Mesenchymal stem cell (in vitro differentiated cells and primary cell): ENCODE measurements at regions not wholly inside any gene's neighbourhood (a gene's known extent, or its start where the extent isn't known, plus 50 kb on each side); places are given as distances from the start of the nearest gene placed in this dataset.

Source experiments
- DNase-seq: peaks from one replicate; pipeline ENCODE4 v3.0.0-alpha.2; 2013
- H2AFZ ChIP-seq: one replicate; pipeline ENCODE4 v1.6.1; 2013; ENCODE audit warnings: low read depth, mild to moderate bottlenecking, control low read depth, inconsistent platforms, low read length, moderate library complexity
- H2AK5ac ChIP-seq: 2 replicates; pipeline ENCODE4 v1.6.1; 2013; ENCODE audit warnings: low read length, moderate library complexity, mild to moderate bottlenecking, inconsistent platforms; ENCODE audit not compliant: severe bottlenecking
- H2BK120ac ChIP-seq: one replicate; pipeline ENCODE4 v1.6.1; 2013; ENCODE audit warnings: low read depth, mild to moderate bottlenecking, inconsistent platforms, low read length, moderate library complexity
- H2BK12ac ChIP-seq, 2 experiments: one replicate each; pipeline ENCODE4 v1.6.1; 2013; ENCODE audit warnings: inconsistent platforms in 2 of 2, low read length in 2 of 2, mild to moderate bottlenecking in 2 of 2, moderate library complexity in 2 of 2, control low read depth in 1 of 2
- H2BK15ac ChIP-seq: one replicate; pipeline ENCODE4 v1.6.1; 2013; ENCODE audit warnings: mild to moderate bottlenecking, low read depth, inconsistent platforms; ENCODE audit not compliant: poor library complexity, severe bottlenecking
- H2BK5ac ChIP-seq: 2 replicates; pipeline ENCODE4 v1.6.1; 2013; ENCODE audit warnings: low read depth, mild to moderate bottlenecking, low read length, control low read depth, inconsistent platforms; ENCODE audit not compliant: poor library complexity, severe bottlenecking
- H3K14ac ChIP-seq, 2 experiments: one replicate each; pipeline ENCODE4 v1.6.1; 2013; ENCODE audit warnings: inconsistent platforms in 2 of 2, low read length in 2 of 2, control low read depth in 1 of 2, mild to moderate bottlenecking in 1 of 2, moderate library complexity in 1 of 2
- H3K18ac ChIP-seq, 2 experiments: one replicate each; pipeline ENCODE4 v1.6.1; 2013; ENCODE audit warnings: inconsistent platforms in 2 of 2, low read length in 2 of 2, control low read depth in 1 of 2, low read depth in 1 of 2, mild to moderate bottlenecking in 1 of 2
- H3K23ac ChIP-seq, 2 experiments: one replicate each; pipeline ENCODE4 v1.6.1; 2013; ENCODE audit warnings: inconsistent platforms in 2 of 2, low read length in 2 of 2, mild to moderate bottlenecking in 2 of 2, moderate library complexity in 2 of 2, control low read depth in 1 of 2
- H3K27ac ChIP-seq: 2 replicates; pipeline ENCODE4 v1.5.1; 2013; ENCODE audit warnings: mild to moderate bottlenecking, moderate library complexity, low read length, control low read depth, inconsistent platforms; ENCODE audit not compliant: poor library complexity, severe bottlenecking
- H3K27me3 ChIP-seq, 2 experiments: 2 replicates each; pipeline versions ENCODE4 v1.6.1 to v1.7.0; 2013; ENCODE audit warnings: low read length in 2 of 2, mild to moderate bottlenecking in 2 of 2, moderate library complexity in 2 of 2, control low read depth in 1 of 2, inconsistent platforms in 1 of 2; ENCODE audit not compliant: control insufficient read depth in 1 of 2, insufficient read depth in 1 of 2
- H3K36me3 ChIP-seq, 2 experiments: 2 replicates each; pipeline versions ENCODE4 v1.6.1 to v1.7.0; 2013; ENCODE audit warnings: low read length in 2 of 2, control low read depth in 1 of 2, inconsistent platforms in 1 of 2, low read depth in 1 of 2, mild to moderate bottlenecking in 1 of 2; ENCODE audit not compliant: insufficient read depth in 2 of 2, control insufficient read depth in 1 of 2
- H3K4ac ChIP-seq, 2 experiments: one replicate each; pipeline ENCODE4 v1.6.1; 2013; ENCODE audit warnings: inconsistent platforms in 2 of 2, low read length in 2 of 2, mild to moderate bottlenecking in 2 of 2, moderate library complexity in 2 of 2, control low read depth in 1 of 2, low read depth in 1 of 2
- H3K4me1 ChIP-seq: 2 replicates; pipeline ENCODE4 v1.6.1; 2013; ENCODE audit warnings: low read depth, low read length, control low read depth; ENCODE audit not compliant: control insufficient read depth, insufficient read depth
- H3K4me2 ChIP-seq: 2 replicates; pipeline ENCODE4 v1.6.1; 2013; ENCODE audit warnings: low read length, mild to moderate bottlenecking, inconsistent platforms; ENCODE audit not compliant: poor library complexity, severe bottlenecking
- H3K4me3 ChIP-seq, 2 experiments: 2 replicates each; pipeline versions ENCODE4 v1.5.1 to v1.7.0; 2013; ENCODE audit warnings: low read length in 2 of 2, mild to moderate bottlenecking in 2 of 2, control low read depth in 1 of 2, low read depth in 1 of 2; ENCODE audit not compliant: insufficient read depth in 1 of 2
- H3K79me1 ChIP-seq: replicated peaks from 2 replicates; pipeline ENCODE4 v1.6.1; 2013; ENCODE audit warnings: mild to moderate bottlenecking, control low read depth, low read length, inconsistent platforms; ENCODE audit not compliant: poor library complexity, severe bottlenecking
- H3K9ac ChIP-seq: 2 replicates; pipeline ENCODE4 v1.7.0; 2013; ENCODE audit warnings: mild to moderate bottlenecking, low read length, moderate library complexity
- H3K9me3 ChIP-seq: 2 replicates; pipeline ENCODE4 v1.7.0; 2013; ENCODE audit warnings: mild to moderate bottlenecking, low read length; ENCODE audit not compliant: control insufficient read depth
- H4K8ac ChIP-seq: one replicate; pipeline ENCODE4 v1.6.1; 2013; ENCODE audit warnings: inconsistent platforms, mild to moderate bottlenecking, low read length, moderate library complexity
- H4K91ac ChIP-seq: one replicate; pipeline ENCODE4 v1.6.1; 2013; ENCODE audit warnings: mild to moderate bottlenecking, low read length, inconsistent platforms
- WGBS: methylation state at CpG from one replicate; pipeline ENCODE4 v1.1.7; 2013; ENCODE audit warnings: mixed read lengths; 5-methylcytosine and 5-hydroxymethylcytosine counted together

DNA sequence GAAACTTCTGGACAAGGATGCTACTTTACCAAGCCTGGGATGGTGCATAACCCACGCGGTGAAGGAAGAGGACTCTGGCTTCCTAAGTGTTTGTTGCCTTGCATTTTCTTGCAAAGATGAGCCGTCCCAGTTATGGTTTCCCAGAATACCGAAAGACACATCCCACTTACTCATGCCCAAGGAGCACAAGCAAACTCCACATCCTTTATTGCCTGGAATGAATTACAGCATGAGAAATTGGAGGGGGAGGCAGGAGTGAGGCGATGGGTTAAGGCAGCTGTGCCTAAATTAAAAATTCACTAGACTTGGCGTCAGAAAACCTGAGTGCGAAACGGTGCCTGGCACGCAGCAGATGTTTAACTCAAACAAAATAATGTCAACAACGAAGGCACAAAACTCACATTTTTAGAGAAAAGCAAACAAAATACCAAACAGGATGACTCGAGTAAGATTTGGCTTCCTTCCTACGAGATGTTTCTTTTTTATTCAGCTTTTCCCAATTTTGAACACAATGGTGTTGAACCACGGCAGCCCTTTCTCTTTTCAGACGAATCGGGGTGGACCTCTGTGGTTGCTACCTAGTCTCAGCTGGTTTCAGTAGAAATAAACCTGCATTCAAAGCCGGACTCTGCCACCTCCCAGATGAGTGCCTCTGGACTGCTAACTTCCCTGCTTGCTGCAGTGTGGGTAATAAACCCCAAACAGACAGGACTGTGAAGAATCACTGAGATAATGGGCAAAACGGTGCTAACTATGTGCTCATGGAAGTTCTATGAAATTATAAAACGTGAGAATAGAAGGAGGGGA, 100.3 kb upstream of the NCK2 start:
- H3K18ac ChIP-seq = no peak overlapping the region

DNA sequence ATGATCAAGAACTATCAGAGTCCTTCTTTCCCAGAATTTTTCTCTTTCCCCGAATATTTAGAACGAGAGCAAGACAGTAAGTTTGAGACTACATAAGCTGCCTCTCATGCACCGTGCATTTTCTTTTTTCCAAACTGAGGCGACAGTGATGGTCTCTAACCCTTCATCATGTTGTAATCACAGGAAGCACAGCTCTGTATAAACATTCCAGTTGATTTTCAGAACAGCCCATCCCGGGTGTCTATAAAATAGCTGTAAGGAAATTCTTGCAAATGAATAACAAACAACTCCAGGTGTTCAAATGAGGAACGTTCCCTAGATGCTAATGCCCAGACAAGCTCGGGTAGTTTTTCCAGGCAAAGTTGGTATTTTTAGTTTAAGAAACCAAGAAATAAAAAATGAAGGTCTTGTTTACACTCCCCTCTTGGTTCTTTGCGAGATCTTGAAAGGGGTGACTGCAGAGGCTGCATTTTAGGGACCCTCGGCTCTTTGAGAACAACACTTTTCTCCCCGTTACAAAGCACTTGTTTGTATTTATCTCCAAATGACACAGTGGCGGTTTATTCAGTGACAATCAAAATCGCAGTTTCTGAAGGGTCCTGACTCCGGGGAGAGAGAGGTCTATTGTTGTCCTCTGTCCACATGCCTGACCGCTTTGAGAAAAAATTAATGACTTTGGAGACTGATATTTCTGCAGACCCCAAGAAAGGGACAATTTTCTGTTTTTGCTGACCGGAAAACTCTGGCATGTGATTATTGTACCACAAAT, 101.1 kb upstream of the NCK2 start:
- H2BK15ac ChIP-seq = no peak overlapping the region
- no peak overlapping the region for H3K23ac ChIP-seq
- H2BK120ac ChIP-seq = no peak overlapping the region
- H3K27ac ChIP-seq = no peak overlapping the region
- peaks cover 2% of the 10 kb centered on the region for H3K4me1 ChIP-seq
- H3K14ac ChIP-seq = no peak overlapping the region
- DNase-seq = peak; percentile 21
- H3K18ac ChIP-seq = no peak overlapping the region
- H3K4ac ChIP-seq = no peak overlapping the region
- H2AFZ ChIP-seq = no peak overlapping the region
- no peaks in the 10 kb centered on the region for H3K36me3 ChIP-seq
- H4K8ac ChIP-seq = no peak overlapping the region
- H3K79me1 ChIP-seq = no peaks in the 10 kb centered on the region
- no peak overlapping the region for H3K4me2 ChIP-seq
- no peak overlapping the region for H3K9ac ChIP-seq
- H4K91ac ChIP-seq = no peak overlapping the region
- 75% methylated on average over 15 of the region's 15 CpGs for WGBS
- no peak overlapping the region for H2AK5ac ChIP-seq
- no peak overlapping the region for H2BK5ac ChIP-seq
- H2BK12ac ChIP-seq = no peak overlapping the region
- H3K4me3 ChIP-seq = no peak overlapping the region
- H3K27me3 ChIP-seq = peaks cover 17 to 54% of the 10 kb centered on the region in 2 experiments
- H3K9me3 ChIP-seq = no peaks in the 10 kb centered on the region

More for the DNA sequence above, 100.3 kb upstream of the NCK2 start:
- Histone ChIP-seq H2BK15ac (no peak overlapping the region), H3K4me2 (peak overlapping the region; percentile 24), H3K9ac (no peak overlapping the region), H2BK12ac (peak overlapping the region in 1 of 2 experiments; percentile 14), H3K27me3 (peaks cover 17 to 54% of the 10 kb centered on the region in 2 experiments), H3K9me3 (no peaks in the 10 kb centered on the region), H3K4ac (no peak overlapping the region), H3K79me1 (no peaks in the 10 kb centered on the region), H2BK120ac (no peak overlapping the region), H3K4me3 (no peak overlapping the region), H2AFZ (no peak overlapping the region), H3K14ac (no peak overlapping the region), H4K8ac (no peak overlapping the region), H3K4me1 (peaks cover 2% of the 10 kb centered on the region), H2BK5ac (no peak overlapping the region), H3K23ac (no peak overlapping the region), H3K27ac (no peak overlapping the region), H3K36me3 (no peaks in the 10 kb centered on the region), H4K91ac (no peak overlapping the region), H2AK5ac (no peak overlapping the region)
- DNase-seq = peak; percentile 59
- 63% methylated on average over 16 of the region's 18 CpGs for WGBS

DNA sequence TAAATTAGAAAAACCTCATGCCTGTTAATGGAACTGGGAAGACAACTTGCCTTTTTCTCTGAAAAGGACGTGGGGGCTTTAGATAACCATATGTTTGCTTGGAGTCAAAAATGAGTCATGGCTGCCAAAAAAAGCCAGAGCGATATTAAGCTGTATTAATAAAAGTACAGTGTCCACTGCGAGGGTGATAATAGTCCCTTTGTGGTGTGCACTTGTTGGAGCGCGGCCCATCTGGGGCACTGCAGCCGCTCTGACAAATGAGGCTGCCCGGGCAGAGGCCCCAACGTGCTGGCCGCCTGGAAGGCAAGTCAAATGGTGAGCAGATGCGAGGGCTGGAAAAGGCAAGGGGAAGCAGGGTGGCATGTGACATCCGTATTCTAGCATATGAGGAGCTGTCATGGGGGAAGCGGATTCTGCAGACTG, 103.3 kb upstream of the NCK2 start:
- no peak overlapping the region for H4K91ac ChIP-seq
- 85% methylated on average over 12 of the region's 12 CpGs for WGBS
- H3K4me2 ChIP-seq = no peak overlapping the region
- peak overlapping the region in 1 of 2 experiments; percentile 72 for H2BK12ac ChIP-seq
- peak overlapping the region in 1 of 2 experiments; percentile 30 for H3K4ac ChIP-seq
- H3K36me3 ChIP-seq = no peaks in the 10 kb centered on the region
- no peak overlapping the region for H2BK15ac ChIP-seq
- no peak for DNase-seq
- no peak overlapping the region for H3K4me3 ChIP-seq
- no peak overlapping the region for H3K27ac ChIP-seq
- H2AK5ac ChIP-seq = no peak overlapping the region
- H3K4me1 ChIP-seq = peaks cover 2% of the 10 kb centered on the region
- H2AFZ ChIP-seq = no peak overlapping the region
- H3K79me1 ChIP-seq = no peaks in the 10 kb centered on the region
- peak overlapping the region in 1 of 2 experiments; percentile 12 for H3K14ac ChIP-seq
- H4K8ac ChIP-seq = no peak overlapping the region
- peaks cover 14 to 47% of the 10 kb centered on the region in 2 experiments for H3K27me3 ChIP-seq
- no peak overlapping the region for H2BK5ac ChIP-seq
- H2BK120ac ChIP-seq = no peak overlapping the region
- H3K23ac ChIP-seq = no peak overlapping the region
- no peak overlapping the region for H3K9ac ChIP-seq
- no peak overlapping the region for H3K18ac ChIP-seq
- no peaks in the 10 kb centered on the region for H3K9me3 ChIP-seq

DNA sequence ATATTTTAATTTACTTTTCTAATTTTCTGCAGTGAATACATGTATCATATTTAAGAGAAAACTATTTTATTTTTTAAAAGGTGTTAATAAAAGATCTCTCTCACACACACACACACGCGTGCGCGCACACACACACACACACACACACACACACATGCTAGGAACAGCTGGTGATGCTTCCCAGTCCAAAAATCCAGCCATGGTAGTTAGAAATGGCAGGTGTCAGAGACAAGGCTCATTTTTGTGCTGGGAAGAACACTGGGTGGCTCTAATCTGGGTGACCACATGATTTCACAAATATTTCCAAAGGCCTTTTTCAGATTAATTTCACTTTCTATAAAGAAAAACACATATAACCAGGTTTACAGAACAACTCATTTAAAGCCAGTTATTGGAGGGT, 104.5 kb upstream of the NCK2 start:
- Histone ChIP-seq H3K36me3 (no peaks in the 10 kb centered on the region), H4K8ac (no peak overlapping the region), H3K14ac (no peak overlapping the region), H2BK12ac (no peak overlapping the region), H3K9me3 (no peaks in the 10 kb centered on the region), H3K9ac (no peak overlapping the region), H2AFZ (no peak overlapping the region), H3K23ac (no peak overlapping the region), H3K4ac (no peak overlapping the region), H3K27me3 (peaks cover 12 to 45% of the 10 kb centered on the region in 2 experiments), H2BK120ac (no peak overlapping the region), H2BK15ac (no peak overlapping the region), H4K91ac (no peak overlapping the region), H2BK5ac (no peak overlapping the region), H3K4me3 (no peak overlapping the region), H3K4me1 (peaks cover 2% of the 10 kb centered on the region), H3K4me2 (no peak overlapping the region), H3K18ac (no peak overlapping the region), H2AK5ac (no peak overlapping the region), H3K79me1 (no peaks in the 10 kb centered on the region), H3K27ac (no peak overlapping the region)
- no peak for DNase-seq
- WGBS = 100% methylated on average over 4 of the region's 4 CpGs
